MCF 10A (cell line): ENCODE measurements at regions not wholly inside any gene's neighbourhood (a gene's known extent, or its start where the extent isn't known, plus 50 kb on each side); places are given as distances from the start of the nearest gene placed in this dataset.

Experiments
- BruUV-seq: library from RNA; stranded (reverse); fragments of 400-500 nt; replicated peaks from 2 replicates; lab custom pipeline; 2021; lab: Mats Ljungman, UMichigan
- CTCF ChIA-PET: fragments of 300-600 bp; sonication (Branson Sonifier 250); formaldehyde crosslinking; extraction: SDS; loops from one replicate; lab custom pipeline; 2021; ENCODE audit warnings: antibody characterized with exemption, inconsistent platforms; lab: Yijun Ruan, JAX
- POLR2A ChIA-PET: fragments of 300-600, 350-650 bp; sonication (Branson Sonifier 250); formaldehyde crosslinking; extraction: SDS; loops from one replicate; lab custom pipeline; 2020; ENCODE audit warnings: antibody characterized with exemption, inconsistent platforms; lab: Yijun Ruan, JAX
- DNase-seq: peaks from one replicate; pipeline ENCODE4 v3.0.0-alpha.2; 2018; ENCODE audit not compliant: unreplicated experiment
- H3K27ac Mint-ChIP-seq: one replicate; pipeline ENCODE4 v1.8.0; 2022; ENCODE audit warnings: mild to moderate bottlenecking, low read depth, mixed read lengths; ENCODE audit not compliant: unreplicated experiment
- H3K27me3 Mint-ChIP-seq: one replicate; pipeline ENCODE4 v1.8.0; 2022; ENCODE audit warnings: mixed read lengths; ENCODE audit not compliant: insufficient read depth, unreplicated experiment
- H3K36me3 Mint-ChIP-seq: one replicate; pipeline ENCODE4 v1.8.0; 2022; ENCODE audit warnings: mild to moderate bottlenecking, moderate library complexity, mixed read lengths; ENCODE audit not compliant: insufficient read depth, unreplicated experiment
- H3K4me1 Mint-ChIP-seq: one replicate; pipeline ENCODE4 v1.8.0; 2022; ENCODE audit warnings: mixed read lengths; ENCODE audit not compliant: insufficient read depth, unreplicated experiment
- H3K4me3 Mint-ChIP-seq: one replicate; pipeline ENCODE4 v1.8.0; 2022; ENCODE audit warnings: mild to moderate bottlenecking, moderate library complexity, mixed read lengths; ENCODE audit not compliant: unreplicated experiment
- H3K9me3 Mint-ChIP-seq: one replicate; pipeline ENCODE4 v1.8.0; 2022; ENCODE audit warnings: mixed read lengths; ENCODE audit not compliant: unreplicated experiment
- CTCF ChIP-seq: fragments of 200-600 bp; IDR thresholded peaks from one replicate; pipeline ENCODE4 v1.8.0; 2022; ENCODE audit warnings: antibody characterized with exemption, mild to moderate bottlenecking; ENCODE audit not compliant: unreplicated experiment
- intact Hi-C: fragments of 100-400 bp; cut with micrococcal nuclease; formaldehyde crosslinking; loops from 2 replicates; pipeline ENCODE4 v1.14.1; 2022

DNA sequence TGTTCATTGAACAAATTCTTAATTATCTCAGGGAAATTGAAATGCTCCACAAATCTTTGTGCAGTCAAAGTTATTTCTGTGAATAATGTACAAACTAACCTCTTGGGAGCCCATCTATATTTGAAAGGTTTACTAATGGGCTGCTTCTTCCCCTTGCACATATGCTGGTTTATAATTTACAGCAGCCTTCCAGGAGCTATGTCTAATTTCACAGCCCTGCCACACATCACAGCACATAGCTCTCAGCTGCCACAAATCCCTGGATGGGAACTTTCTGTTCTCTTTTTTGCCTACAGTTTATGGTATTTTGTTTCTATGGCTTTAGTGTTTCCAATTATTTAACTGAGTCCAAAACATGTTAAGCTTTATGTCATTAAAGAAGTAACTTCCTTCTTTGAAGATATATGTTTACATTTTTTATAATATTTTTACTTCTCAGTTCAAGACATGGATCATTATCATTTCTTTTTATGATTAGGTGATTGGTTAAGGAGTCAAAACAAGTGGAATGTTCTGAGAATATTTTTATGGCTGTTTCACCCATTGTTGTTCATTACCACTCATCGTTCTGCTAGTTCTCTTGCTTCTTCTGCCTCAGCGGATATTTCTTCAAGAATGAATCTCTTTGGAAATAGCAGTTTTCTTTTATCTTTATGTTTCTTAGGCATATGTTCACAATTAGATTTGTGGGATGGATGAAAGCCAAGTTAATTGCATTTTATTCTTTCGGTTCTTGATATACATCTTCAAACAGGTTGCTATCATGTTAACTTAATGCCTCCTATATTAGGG lies 475.6 kb upstream of the MIS18BP1 start:
- TF ChIP-seq CTCF, result no peak
- CTCF ChIA-PET, result no interaction called here
- no TSS peak for BruUV-seq
- Mint-ChIP-seq H3K27ac (no peak overlapping the region), H3K9me3 (peaks cover 2% of the 10 kb centered on the region), H3K4me3 (no peak overlapping the region), H3K4me1 (no peaks in the 10 kb centered on the region), H3K27me3 (no peaks in the 10 kb centered on the region), H3K36me3 (peaks cover 5% of the 10 kb centered on the region)
- no peak for DNase-seq
- intact Hi-C loops, result no loop called here
- POLR2A ChIA-PET, result no interaction called here

DNA sequence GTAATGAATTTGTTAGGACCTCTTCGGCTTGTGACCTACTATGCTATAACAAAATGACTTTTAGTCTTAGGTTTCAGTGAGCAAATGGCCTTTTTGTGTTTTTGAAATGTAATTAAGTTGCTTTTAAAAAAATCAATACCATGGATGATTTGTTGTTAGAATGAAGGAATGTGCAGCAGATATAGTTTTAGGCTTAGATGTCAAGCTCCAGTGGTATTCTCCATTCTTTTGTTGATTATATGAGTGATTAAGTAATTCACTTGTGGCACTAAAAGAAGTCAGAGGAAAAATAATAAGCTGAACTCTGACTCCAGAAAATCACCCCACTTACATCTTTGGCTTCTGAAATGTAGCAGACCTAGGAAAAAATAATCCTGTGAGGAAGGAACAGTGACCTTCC lies 474.1 kb upstream of the MIS18BP1 start:
- Mint-ChIP-seq H3K4me3 (no peak overlapping the region), H3K4me1 (no peaks in the 10 kb centered on the region), H3K27me3 (no peaks in the 10 kb centered on the region), H3K9me3 (peaks cover 7% of the 10 kb centered on the region), H3K27ac (no peak overlapping the region), H3K36me3 (peaks cover 5% of the 10 kb centered on the region)
- intact Hi-C loops, result no loop called here
- no peak for DNase-seq
- no peak for TF ChIP-seq CTCF
- no TSS peak for BruUV-seq
- POLR2A ChIA-PET, result no interaction called here
- CTCF ChIA-PET, result interaction anchor here (0.6 kb wide), 1 partner anchor 303 kb away, joined by 8 read pairs; no protein-coding TSS in a partner anchor

GRCh38 chr14:45721472-45721871 lies 468.5 kb upstream of the MIS18BP1 start:
- Mint-ChIP-seq H3K9me3 (peaks cover 7% of the 10 kb centered on the region), H3K27me3 (no peaks in the 10 kb centered on the region), H3K36me3 (peaks cover 5% of the 10 kb centered on the region), H3K4me1 (no peaks in the 10 kb centered on the region), H3K27ac (no peak overlapping the region), H3K4me3 (no peak overlapping the region)
- DNase-seq, result no peak
- POLR2A ChIA-PET, result no interaction called here
- intact Hi-C loops, result no loop called here
- no TSS peak for BruUV-seq
- CTCF ChIA-PET, result no interaction called here
- no peak for TF ChIP-seq CTCF

DNA sequence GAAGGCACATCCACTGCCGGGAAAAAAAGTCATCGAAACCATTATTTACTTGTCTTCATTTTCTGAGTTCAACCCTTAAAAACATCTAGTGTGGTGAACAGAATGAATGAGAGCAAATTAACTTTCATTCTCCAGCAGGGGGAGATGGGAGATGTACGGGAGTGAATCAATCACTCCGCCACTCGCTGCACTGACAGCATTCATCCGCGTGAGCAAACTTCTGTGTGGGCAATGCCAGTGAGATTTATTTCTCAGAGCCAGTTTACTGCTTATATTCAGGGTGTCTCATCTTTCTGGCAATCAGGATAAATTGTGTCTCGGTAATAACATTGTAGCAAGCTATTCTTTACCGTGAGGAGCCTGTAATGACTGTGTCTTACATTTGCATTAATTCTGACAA lies 463.6 kb upstream of the MIS18BP1 start:
- Mint-ChIP-seq H3K36me3 (no peaks in the 10 kb centered on the region), H3K4me1 (peaks cover 16% of the 10 kb centered on the region), H3K4me3 (no peak overlapping the region), H3K27me3 (no peaks in the 10 kb centered on the region), H3K9me3 (peaks cover 10% of the 10 kb centered on the region), H3K27ac (no peak overlapping the region)
- CTCF ChIA-PET, result interaction anchor here (0.6 to 0.7 kb wide), 3 partner anchors 8 to 29 kb away, joined by 3 to 4 read pairs (median 3); no protein-coding TSS in a partner anchor
- BruUV-seq, result no TSS peak
- DNase-seq, result peak; percentile 12
- intact Hi-C loops, result no loop called here
- POLR2A ChIA-PET, result no interaction called here
- TF ChIP-seq CTCF, result no peak
